RWPE2 (cell line): ENCODE measurements at regions not wholly inside any gene's neighbourhood (a gene's known extent, or its start where the extent isn't known, plus 50 kb on each side); places are given as distances from the start of the nearest gene placed in this dataset.
"Not testable (repeated sequence)": the region's sequence is repeated elsewhere in the genome, so short reads cannot be mapped to it uniquely, and the experiment has no call there.

Experiments
- ATAC-seq: fragments of 200-7000 bp; cut with Tn5 transposase; 3 replicates; pipeline ENCODE4 v1.9.1; 2021; ENCODE audit warnings: low read depth
- DNase-seq: peaks from one replicate; pipeline ENCODE4 v3.0.0-alpha.2; 2020; ENCODE audit warnings: low spot score
- H3K27ac ChIP-seq: fragments of 450-650 bp; 2 replicates; pipeline ENCODE4 v1.5.1; 2017; ENCODE audit warnings: mild to moderate bottlenecking; ENCODE audit not compliant: poor library complexity, severe bottlenecking
- H3K27me3 ChIP-seq: fragments of 250-450 bp; sonication (Bioruptor Pico); 2 replicates; pipeline ENCODE4 v1.5.1; 2021; ENCODE audit warnings: mild to moderate bottlenecking, moderate library complexity; ENCODE audit not compliant: insufficient read depth, poor library complexity, severe bottlenecking
- H3K36me3 ChIP-seq: fragments of 250-450 bp; sonication (Bioruptor Pico); 2 replicates; pipeline ENCODE4 v1.5.1; 2020; ENCODE audit warnings: low read depth, mild to moderate bottlenecking, moderate library complexity
- H3K4me1 ChIP-seq: fragments of 250-450 bp; sonication (Bioruptor Pico); 2 replicates; pipeline ENCODE4 v1.5.1; 2021; ENCODE audit warnings: mild to moderate bottlenecking, moderate library complexity; ENCODE audit not compliant: insufficient read depth, poor library complexity, severe bottlenecking
- H3K4me3 ChIP-seq: fragments of 250-450 bp; sonication (Bioruptor Pico); 2 replicates; pipeline ENCODE4 v1.5.1; 2021; ENCODE audit warnings: mild to moderate bottlenecking, moderate library complexity; ENCODE audit not compliant: severe bottlenecking
- H3K9me3 ChIP-seq: fragments of 250-450 bp; sonication (Bioruptor Pico); 2 replicates; pipeline ENCODE4 v1.5.1; 2021; ENCODE audit warnings: mild to moderate bottlenecking, moderate library complexity; ENCODE audit not compliant: severe bottlenecking

DNA sequence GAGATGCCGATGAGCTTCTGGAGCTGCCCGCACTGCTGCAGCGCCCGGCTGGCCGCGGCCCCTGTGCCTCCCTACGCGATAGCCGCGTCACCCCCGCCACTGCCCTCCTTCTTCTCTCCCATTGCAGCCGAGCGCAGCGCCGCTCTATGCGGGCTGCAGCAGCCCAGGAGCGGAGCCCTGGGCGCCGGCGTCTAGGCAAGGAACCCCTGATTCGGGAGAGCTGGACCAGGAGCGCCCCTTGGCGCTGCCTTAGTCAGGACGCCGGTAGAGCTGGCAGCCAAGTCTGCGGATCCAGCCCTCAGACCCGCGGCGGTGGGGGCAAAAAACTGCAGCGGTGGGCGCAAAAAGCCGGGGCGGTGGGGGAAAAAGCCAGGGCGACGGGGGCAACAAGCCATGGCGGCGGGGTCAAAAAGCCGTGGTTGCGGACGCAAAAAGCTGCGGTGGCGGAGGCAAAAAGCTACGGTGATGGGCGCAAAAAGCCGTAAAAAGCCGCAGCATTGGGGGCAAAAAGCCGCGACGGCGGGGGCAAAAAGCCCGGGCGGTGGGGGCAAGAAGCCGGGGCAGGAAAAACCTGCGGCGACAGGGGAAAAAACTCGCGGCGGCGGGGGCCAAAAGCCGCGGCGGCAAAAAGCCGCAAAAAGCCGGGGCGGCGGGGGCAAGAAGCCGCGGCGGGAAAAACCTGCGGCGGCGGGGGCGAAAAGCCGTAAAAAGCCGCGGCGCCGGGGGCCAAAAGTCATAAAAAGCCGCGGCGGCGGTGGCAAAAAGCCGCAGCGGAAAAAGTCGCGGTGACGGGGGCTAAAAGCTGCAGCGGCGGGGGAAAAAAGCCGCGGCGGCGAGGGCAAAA, 1668.6 kb downstream of the RPIA start:
- not testable (repeated sequence) for H3K9me3 ChIP-seq, H3K27ac ChIP-seq, H3K27me3 ChIP-seq, H3K4me1 ChIP-seq, H3K4me3 ChIP-seq, H3K36me3 ChIP-seq, ATAC-seq
- peak; percentile 9 for DNase-seq

GRCh38 chr2:90360731-90361035, 1669.2 kb downstream of the RPIA start:
- H3K4me1 ChIP-seq, ATAC-seq, H3K36me3 ChIP-seq, H3K27me3 ChIP-seq, DNase-seq, H3K4me3 ChIP-seq, H3K9me3 ChIP-seq, H3K27ac ChIP-seq: not testable (repeated sequence)
